EH (cell line): ENCODE measurements at regions not wholly inside any gene's neighbourhood (a gene's known extent, or its start where the extent isn't known, plus 50 kb on each side); places are given as distances from the start of the nearest gene placed in this dataset.
"Not testable (repeated sequence)": the region's sequence is repeated elsewhere in the genome, so short reads cannot be mapped to it uniquely, and the experiment has no call there.

ENCODE experiments used
- DNase-seq: peaks from one replicate; pipeline ENCODE4 v3.0.0-alpha.2; 2015; ENCODE audit warnings: low read depth

DNA sequence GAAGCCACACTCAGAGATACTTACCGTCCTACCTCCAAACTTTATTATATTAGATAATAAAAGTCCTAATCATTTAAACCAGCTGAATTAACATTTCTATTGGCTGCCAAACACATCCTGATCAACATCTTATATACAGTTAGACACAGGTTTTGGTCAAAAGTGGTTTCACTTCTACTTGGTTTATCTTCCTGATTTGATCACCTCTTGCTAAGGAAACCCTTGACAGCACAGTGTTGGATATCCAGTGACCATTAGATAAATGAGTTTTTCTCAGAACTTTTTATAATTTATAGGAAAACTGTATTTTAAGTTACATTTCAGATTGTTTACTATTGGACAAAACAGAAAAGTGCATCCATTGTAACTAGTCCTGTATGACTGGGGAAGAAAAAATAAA is 198.4 kb upstream of the NR2F2 start:
- no peak for DNase-seq

DNA sequence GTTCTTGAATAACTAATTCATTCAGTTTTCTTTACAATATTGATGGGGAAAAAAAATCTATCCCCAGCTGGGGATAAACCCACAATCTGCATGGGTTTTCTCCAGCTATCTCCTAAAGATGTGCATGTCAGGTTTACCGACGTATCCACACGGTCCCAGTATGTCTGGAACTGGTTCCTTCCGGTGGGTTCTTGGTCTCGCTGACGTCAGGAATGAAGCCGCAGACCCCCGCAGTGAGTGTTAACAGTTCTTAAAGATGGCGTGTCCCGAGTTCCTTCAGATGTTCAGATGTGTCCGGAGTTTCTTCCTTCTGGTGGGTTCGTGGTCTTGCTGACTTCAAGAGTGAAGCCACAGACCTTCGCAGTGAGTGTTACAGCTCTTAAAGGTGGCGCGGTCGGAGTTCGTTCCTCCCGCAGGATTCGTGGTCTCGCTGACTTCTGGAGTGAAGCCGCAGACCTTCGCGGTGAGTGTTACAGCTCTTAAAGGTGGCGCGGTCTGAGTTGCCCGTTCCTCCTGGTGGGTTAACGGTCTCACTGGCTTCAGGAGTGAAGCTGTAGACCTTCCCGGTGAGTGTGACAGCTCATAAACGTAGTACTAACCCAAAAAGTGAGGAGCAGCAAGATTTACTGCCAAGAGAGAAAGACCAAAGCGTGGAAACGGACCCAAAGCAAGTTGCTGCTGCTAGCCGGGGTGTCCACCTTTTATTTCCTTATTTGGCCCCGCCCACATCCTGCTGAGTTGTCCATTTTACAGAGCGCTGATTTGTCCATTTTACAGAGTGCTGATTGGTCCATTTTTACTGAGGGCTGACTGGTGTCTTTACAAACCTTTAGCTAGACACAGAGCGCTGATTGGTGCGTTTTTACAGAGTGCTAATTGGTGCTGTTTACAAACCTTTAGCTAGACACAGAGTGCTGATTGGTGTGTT is 195.1 kb upstream of the NR2F2 start:
- DNase-seq: no peak

DNA sequence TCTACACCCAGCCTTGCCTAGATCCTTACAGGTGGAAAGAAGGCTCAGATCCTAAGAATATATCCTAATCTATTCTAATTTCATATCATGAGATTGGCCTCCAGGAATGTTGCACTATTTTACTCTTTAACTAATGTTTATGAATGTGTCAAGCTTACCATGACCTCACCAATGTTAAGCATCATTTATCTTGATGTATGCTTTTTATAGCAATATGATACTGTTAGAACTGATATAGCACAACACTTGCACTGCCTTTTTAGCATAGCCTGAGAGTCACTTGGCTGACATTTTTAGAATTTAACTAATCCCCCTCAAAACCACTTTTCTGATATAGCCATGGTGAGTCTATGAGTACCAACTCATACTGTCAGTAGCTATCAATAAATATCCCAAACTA is 191.5 kb upstream of the NR2F2 start:
- DNase-seq: no peak

DNA sequence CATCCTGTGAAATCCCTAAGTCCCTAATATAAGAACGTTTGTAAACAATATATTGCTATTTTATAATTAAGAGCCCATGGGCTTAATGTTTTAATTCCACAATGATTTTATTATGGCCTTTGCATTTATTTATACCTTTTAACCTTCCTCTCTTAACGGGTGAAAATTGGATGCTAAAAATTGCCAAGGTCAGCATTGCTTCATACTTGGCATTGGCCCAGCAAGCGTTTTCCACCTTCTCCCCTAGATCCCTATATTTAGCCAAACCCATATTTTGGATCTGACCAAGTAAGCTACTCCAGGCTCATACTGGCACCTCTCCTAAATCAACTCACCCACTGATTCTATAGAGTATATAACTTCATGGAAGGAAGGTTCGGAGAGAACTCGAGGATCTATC is 188.0 kb upstream of the NR2F2 start:
- DNase-seq: no peak

DNA sequence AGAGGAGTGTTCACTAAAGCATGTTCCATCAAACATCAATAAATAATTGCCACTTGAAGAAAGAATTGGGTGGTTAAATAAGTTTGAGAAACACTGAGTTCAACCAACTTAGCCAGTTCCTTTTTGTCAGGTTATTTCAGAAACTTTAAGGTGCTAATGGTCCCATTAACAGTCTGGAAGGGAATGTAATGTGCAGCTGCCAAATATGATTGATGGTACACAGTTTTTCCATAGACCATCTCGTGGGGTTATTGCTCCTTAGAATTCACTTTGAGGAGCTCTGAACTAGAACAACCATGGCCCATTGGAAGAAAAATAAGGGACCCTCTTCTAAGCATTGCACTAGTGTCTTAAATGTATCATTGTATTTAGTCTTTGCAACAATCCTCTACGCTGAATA is 185.8 kb upstream of the NR2F2 start:
- DNase-seq: no peak

DNA sequence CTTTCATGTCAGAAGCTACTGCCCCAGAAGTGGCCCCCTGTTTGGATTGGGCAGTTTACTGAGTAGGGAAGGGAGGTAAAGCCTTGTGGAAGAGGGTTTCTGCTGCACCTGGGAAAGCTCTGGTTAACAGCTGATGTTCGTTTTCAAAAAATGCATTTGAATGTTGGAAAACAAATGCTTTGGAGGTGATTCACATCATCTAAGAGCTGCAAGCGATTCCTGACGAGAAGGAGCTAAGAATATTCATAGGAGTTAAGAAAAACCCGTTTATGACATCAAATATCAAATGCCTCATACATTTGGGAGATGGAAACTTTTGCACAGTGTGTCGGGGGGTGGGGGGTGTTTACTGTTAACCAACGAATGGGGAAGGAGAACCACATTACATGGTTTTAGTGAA is 183.8 kb upstream of the NR2F2 start:
- DNase-seq: peak; percentile 39

DNA sequence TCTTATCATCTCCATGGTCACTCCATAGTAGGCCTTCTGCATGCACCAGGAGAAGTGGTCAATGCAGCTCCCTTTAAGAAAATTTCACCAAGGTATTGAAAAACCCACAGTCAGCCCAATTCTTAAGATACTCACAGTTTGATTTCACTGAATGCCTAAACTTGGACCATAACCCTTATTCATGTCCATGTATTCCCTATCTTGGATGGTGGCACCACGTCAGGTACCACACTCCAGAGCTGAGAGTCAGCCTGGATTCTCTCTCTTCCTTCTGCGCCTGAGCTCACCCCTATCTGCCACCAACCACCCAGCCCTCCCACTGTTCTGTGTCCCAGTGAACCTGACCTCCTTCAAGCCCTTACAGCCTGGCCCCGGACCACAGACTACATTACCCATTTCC is 183.2 kb upstream of the NR2F2 start:
- no peak for DNase-seq

DNA sequence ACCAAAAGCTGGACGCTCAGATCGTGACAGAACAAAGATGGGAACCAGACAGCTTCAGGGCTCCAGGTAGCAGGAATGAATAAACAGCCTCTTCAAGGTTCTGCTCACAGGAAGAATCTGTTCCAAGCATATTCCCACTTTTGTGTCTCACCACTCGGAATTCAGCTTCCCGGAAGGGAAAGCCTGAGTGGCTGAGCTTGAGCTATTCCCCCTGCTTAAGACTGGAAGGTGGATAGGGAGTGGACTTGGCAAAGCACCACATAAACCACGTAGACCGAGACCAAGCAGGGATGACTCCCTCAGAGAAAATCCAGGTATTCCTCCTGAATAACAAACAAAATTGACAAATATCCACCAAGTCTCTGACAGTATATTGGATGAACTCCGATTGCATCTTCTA is 180.2 kb upstream of the NR2F2 start:
- no peak for DNase-seq

DNA sequence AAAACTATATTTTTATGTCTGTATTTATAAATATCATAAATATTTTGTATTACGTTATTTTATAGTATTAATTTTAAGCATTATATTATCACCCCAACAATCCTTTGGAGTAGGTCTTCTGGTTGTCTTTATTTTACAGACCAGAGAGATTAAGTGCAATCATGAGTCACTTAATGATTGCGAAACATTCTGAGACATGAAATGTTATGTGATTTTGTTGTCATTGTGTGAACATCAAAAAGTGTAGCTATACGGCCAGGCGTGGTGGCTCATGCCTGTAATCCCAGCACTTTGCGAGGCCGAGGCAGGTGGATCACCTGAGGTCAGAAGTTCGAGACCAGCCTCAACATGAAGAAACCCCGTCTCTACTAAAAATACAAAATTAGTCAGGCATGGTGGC is 178.8 kb upstream of the NR2F2 start:
- DNase-seq: peak; percentile 73

DNA sequence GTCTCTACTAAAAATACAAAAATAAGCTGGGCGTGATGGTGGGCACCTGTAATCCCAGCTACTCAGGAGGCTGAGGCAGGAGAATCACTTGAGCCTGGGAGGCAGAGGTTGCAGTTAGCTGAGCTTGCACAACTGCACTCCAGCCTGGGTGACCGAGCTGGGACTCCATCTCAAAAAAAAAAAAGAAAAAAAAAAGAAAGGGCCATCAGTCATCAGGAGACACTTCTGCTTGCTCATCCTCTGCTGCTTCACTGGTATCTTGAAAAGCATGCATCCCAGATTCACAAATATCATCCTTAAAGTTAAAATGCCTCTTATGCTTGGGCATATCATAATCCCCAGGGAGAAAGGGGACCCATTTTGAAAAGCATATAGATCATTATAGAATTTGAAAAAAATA is 176.6 kb upstream of the NR2F2 start:
- DNase-seq: no peak

DNA sequence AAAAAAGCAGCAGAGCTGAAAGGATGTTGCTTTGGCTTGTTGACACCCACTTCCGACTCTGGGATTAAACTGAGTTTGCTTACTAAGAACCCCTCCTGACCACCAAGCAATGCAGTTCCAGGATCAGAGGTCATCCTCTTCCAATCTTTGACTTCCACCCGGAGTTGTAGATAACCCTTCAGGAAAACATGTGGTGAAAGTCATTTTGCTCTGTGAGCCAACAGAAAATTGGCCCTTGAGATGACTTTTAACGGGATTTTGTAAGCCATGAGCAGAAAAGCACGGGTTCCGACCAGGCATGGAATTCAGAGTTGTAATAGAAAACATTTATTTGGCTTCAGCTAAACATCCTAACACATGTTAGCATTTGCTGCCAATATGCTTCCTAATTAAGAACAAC is 171.6 kb upstream of the NR2F2 start:
- no peak for DNase-seq

DNA sequence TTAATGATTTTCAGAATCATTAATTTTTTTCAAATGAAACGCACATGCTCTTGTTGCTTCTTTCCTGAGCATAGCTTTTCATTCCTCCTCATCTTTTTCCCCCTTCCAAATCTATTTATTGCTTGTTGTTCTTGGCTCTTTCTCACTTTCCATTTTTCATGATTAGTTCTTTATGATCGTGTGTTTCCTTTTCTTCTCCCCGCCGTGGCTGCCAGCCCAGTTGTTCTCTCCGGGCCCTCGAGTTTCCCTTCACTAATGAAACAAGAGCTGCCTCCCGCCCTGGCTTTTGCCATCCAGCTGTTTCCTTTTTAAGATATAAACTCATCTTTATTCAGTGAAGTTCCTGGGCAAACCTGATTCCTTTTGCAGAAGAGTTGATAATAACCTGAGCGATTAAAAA is 170.2 kb upstream of the NR2F2 start:
- DNase-seq: peak; percentile 25

DNA sequence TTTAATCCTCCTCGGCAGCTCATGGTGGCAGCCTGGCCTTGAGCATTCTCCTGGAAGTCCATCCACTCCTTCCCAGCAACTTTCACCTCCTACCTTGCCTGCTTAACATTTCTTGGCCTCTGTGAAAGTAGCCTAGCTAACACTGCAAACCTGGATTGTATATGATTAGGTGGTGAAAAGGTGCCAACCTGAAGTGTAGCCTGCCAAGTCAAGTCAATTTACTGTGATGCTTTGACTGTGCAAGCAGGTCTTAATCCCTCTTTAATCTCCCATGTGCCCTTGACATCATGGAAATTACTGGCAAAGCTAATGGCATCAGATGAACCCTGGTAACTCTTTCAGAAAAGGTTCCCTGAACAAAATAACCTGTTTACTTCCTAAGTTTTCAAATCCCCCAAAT is 169.7 kb upstream of the NR2F2 start:
- no peak for DNase-seq

DNA sequence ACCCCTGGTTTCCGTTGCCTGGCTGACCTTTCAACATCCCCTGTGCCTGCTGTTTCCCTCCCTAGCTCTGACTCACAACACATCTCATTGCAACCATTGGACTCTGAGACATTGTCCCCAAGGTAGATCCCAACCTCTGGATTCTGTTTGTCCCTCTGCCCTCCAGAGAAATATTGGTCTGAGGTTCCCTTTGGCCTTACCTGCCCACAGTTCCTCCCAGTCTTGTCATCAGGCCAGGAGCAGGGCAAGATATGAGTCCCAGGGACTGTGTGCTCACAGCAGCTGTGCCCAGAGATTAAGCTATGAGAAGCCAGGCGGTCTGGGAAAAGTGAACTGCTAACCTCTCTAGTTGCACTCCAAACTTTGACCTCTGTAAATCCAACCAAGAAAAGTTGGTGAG is 168.2 kb upstream of the NR2F2 start:
- DNase-seq: no peak

DNA sequence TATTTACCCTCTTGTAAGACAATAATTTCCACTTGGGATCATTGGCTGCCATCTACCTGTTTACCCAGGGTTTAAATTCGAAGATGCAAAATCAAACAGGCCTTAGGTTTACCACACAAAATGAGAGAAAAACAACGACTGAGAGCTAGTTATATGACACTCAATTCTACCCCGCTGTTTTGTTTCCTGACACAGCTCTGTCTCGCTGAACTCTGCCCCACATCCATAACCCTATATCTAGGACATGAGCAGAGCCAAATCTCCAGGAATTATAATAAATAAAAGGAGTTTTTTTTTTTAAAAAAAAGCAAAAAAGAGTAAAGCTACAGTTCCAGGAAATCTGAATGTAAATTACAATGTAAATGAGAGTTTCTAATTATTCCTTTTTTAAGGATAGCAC is 165.4 kb upstream of the NR2F2 start:
- DNase-seq: no peak

DNA sequence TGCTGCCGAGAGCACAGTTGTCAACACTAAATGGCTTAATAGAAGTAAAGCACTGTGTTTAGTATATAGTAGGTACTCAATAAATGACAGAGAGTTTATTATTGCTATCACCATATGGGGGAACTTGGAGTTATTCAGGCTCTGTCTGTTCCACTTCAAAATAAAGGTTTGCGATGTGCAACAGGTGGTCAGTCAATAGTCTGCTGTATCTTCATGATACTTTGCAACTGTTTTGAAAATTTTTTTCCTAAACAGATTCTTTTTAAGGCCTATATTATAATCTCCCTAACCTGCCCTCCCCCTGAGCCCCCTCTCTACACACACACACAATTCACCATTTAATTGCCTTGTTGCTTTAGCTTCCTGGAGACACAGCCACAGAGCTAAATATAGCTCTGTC is 164.7 kb upstream of the NR2F2 start:
- no peak for DNase-seq

DNA sequence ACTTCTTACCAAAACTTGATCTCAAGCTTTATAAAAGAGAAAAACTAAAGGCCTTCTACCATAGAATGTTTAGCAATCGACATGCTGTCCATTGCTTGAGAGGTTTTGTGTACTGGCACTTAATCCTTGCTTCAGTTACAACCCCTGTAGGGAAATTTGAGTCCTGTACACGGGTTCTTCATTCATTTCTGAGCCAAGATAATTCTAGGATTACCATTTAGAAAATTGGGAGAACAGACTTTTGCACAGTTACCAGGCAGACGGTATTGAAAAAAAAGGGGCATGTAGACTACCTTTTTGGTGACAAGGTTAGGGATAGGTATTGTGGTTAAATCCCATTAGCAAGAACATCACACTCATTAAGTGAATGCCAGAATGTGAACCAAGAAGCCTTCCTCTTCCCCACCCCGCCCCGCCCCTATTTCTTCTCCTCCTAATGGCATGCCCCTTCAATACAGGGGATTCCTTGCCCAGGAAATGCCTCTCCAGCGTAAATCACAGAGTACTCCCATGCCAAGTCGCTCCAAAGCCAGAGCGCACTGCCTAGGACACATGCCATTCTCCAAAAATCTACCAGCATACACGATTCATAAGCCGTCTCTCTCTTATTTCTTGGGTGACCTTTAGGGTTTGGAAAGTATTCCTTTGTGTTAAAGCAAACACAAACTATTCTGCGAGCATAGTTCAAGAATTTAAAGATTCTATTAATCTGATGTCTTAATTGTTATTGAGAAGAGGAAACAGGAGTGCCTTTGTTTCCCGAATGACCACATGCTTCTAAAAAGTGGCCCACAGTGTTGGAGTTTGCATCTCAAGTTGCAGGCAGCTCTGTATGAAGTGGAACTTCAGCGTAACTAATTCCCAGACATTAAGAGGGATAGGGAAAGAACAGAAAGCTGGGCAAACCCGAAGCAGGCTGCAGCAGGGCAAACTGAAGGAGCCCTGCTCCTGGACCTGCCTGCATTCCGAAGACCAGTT is 164.0 kb upstream of the NR2F2 start:
- DNase-seq: no peak

DNA sequence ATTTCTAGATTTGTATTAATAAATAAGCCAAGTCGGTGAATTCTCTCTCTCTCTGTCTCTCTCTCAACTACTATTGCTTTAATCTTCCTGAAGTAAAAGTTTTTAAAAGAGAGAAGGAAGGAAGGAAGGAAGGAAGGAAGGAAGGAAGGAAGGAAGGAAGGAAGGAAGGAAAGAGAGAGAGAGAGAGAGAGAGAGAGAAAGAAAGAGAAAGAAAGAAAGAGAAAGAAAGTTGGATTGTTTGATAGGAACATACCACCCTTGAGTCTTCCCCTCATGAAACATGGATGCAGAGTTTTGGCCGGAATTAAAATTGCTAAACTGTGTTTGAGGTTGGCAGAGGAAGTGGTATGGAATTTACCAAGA is 159.9 kb upstream of the NR2F2 start:
- not testable (repeated sequence) for DNase-seq

DNA sequence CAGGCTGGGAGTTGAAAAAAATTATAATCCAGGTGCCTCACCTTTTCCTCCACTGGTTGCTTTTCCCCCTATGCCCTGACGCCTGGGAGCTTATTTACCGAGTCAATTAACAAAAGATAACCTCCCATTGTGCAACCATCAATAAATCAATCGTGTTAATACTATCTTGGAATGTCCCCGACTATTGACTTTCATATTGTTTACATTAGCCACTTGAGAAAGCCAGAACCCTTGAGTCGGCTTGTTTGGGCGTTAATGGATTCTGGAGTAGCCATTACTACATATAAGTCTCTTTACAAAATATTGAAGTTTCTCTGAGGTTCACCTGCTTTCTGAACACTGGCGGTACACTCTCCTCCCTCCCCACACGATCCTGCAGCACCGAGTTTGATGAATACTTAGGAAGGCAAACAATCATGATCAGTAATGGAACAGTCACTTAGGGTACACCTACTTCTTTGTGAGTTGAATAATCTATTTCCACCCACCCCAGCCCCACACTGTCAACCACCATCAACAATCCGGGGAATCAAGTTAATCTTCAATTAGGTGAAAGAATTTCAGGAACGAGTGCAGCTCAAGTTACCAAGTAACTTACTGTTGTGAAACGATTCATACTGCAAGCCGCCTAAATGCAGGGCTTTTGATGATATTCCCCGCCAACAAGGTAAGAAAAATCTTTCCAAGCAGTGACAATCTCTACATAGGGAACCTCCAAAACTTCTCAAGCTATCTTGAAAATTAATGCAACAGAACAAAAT is 159.3 kb upstream of the NR2F2 start:
- no peak for DNase-seq

DNA sequence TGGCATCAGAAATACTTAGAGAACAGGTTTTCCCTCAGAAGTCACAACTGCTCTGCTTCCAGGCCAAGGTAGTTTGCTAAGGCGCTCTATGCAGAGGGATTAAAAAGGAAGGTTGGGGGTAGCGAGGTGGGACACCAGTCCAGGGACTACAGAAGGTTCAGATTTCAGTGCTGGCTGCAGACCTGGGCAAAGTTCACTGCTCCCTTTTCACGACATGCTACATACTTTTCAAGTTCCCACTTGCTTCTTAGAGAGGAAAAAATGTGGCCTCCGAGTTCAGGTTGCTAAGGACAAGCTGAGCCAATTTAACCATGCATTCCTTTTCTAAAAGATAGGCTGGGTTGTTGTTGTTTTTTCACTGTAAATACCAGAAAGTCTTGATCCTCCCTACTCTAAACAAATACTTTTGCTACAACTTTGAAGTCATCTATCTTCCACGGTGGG is 158.6 kb upstream of the NR2F2 start:
- DNase-seq: peak; percentile 40

DNA sequence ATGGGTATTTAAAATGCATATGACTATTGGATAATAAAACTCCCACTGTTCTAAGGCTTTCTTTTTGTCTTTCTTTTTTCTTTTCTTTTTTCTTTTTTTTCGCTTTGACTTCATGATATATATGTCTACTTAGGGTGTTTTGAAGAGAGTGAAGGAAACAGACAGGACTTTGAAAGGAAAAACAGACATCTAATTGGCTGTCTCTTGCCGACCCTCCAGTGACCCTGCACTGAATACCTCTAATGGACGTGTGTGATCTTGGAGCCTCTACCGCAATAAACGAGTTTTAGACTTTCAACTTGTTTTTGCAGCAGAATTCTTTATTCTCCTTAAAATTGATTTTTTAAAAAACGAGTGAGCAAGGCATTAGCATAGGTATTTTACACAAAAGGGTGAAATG is 158.1 kb upstream of the NR2F2 start:
- DNase-seq: no peak

DNA sequence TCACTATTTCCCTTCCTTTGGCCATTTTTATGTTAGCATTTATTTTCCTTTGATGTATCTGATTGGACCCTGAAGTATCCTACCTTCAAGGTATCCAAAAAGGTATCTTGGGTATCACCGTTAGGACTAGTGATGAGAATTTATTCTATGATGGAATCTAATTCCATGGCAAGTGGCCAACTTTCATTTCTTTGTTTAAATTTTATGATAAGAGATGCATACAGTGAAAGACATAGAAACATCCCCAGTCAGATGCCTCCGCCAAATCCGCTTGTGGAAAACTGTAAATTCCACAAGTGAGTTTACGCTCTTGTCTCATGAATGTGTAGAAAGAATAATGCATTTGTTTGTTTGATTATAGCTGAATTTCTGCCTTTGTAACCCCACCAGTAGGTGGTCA is 153.7 kb upstream of the NR2F2 start:
- DNase-seq: no peak
